NCI-H1436 (cell line): ENCODE measurements at regions not wholly inside any gene's neighbourhood (a gene's known extent, or its start where the extent isn't known, plus 50 kb on each side); places are given as distances from the start of the nearest gene placed in this dataset.

Source experiments
- DNase-seq: peaks from one replicate; lab custom pipeline; 2025; lab: John Stamatoyannopoulos, UW

DNA sequence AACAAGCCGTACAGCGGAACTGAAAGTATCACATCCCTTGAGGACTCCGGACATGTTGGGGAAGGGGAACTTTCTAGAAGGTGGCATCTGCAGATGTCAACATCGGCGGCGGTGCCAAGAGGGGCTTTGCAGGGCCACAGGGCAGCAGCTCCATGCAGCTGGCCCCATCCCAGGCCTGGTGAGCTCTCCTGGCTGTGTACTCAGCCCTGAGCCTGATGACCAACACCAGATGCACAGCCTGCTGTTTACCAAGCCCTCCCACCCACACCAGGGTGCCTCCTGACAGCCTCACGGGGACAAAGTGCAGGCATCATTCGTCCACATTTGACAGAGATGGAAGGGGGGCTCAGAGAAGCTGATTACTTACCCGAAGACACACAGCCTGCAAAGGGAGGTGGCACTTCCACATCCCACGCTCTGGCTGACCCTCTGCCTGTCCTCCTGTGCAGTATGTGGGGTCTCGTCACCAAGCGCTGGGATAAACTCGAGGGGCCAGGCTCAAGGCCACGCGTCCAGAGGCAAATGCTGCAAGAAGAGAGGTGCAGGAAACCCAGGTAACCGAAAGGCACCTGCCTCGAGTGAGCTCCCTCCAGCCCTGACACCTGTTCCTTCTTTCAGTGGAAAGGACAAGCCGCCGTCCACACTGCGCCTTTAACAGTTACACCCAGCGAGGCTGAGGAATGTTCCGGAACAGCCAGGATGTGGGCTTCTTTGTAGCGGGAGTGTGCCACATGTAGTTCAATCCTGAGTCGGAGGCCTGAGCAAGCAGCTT, 69.0 kb upstream of the ASAP2 start:
- DNase-seq: no peak

DNA sequence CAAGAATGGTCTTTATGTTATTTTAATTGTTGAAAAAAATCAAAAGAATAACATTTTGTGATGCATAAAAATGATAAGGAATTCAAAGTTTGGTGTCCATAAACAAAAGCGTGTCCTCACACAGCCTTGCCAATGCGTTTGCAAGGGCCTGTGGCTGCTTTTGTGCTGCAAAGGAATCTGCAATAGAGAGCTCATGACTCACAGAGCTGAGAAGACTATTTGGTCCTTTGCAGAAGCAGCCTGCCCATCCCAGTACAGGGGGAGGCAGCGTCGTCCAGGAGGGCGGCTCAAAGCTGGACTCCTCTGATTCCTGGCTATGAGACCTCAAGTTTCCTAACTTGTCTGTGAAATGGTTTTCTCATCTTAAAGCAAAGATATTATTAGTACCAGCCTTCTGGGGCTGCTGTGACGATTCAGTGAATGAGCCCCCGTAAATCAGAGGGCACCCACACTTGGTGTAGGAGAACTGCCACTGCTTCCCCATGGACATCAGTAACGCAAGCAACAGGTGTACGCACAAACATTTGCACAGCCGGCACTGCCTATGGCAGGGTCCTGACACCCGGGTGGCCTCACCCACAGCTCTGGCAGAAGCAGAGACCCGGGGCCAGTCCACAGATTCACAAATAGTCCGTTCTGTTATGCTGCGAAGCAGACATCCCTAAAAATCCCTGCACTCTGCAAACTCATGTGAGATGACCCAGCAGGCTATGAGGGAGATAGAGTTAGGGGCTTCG, 70.6 kb upstream of the ASAP2 start:
- DNase-seq: no peak

DNA sequence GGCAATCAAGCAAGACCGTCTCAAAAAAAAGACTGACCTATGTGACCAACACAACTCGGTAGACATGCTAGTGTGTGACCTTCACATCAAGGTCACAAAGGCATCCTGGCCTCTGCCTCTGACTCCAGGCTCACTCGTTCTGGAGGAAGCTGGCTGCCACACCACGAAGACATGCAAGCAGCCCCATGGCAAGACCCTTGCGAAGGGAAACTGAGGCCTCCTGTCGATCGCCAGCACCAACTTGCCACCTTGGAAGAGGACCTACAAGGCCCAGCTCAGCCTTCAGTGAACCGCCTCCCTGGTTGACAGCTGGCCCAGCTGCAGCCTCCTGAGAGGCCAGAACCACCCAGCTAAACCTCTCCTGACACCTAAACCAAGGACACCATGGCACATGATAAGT, 79.3 kb upstream of the ASAP2 start:
- no peak for DNase-seq

DNA sequence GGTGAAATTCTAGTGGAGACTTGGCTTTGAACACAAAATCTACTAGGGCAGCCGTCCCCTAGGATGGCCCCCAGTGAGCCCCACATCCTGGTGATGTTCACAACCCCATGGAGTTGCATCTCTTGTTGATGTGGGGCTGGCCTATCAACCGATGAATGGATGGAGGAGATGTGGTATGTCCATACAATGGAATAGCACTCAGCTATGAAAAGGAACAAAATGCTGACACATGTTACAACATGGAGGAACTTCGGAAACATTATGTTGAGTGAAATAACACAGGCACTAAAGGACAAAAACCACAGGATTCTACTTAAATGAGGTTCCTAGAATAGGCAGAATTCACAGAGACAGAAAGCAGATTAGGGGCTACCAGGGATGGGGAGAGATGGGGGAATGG, 80.1 kb upstream of the ASAP2 start:
- DNase-seq: no peak

DNA sequence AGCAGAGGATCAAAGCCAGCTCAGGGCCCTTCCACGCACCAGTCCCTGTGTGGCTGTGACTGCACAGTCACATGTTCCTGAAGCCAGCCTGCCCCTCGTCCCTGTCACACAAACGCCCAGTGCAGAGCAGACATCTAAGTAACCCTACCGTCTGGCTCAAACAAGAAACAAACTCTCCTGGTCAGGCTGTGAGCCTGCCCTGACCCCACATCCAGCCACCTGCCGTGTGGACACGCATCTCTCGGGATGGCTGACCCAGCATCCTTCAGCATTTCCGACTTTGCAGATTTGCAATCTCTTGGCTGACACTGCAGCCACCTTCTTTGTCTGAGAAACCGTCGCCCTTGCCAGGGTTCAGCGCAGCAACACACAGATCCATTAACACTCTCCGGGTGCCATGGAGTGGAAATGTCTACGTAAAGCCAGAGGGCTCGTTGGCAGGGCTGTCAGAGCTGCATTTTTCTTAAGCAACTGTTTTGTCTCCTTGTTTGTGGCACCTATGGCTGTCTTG, 82.3 kb upstream of the ASAP2 start:
- DNase-seq: no peak

DNA sequence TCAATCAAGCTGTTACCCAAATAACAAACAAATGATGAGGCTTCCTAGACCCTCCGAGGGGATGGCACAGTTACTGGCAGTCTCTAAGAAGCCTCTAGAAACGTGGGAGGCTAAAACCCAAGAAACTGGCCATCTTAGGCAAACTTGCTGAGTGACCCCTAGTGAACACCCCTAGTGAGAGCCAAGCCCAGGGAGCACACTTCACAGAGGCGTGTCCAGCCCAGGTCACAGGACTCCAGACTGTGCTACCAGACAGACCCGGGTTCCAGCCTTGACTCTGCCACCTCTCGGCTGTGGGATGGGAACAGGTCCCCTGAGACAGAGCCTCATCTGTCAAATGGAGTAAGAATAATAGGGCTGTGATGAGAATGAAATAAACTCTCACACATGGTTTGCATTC, 83.5 kb upstream of the ASAP2 start:
- no peak for DNase-seq

DNA sequence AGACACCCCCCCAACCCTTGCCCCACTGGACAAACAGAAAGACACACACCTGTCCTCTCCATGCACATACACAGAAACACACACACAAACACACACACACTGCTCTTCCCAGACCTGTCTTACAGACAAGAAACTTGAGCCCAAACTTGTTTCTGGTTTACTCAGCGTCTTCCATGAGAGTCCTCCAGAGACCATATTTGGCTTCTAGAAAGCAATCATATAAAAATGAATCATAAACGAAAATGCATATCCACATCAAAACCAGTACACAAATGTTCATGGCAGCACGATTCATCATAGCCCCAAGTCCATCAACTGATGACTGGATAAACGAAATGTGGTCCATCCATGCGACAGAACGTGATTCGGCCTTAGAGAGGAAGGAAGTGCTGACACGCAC, 84.2 kb upstream of the ASAP2 start:
- no peak for DNase-seq

DNA sequence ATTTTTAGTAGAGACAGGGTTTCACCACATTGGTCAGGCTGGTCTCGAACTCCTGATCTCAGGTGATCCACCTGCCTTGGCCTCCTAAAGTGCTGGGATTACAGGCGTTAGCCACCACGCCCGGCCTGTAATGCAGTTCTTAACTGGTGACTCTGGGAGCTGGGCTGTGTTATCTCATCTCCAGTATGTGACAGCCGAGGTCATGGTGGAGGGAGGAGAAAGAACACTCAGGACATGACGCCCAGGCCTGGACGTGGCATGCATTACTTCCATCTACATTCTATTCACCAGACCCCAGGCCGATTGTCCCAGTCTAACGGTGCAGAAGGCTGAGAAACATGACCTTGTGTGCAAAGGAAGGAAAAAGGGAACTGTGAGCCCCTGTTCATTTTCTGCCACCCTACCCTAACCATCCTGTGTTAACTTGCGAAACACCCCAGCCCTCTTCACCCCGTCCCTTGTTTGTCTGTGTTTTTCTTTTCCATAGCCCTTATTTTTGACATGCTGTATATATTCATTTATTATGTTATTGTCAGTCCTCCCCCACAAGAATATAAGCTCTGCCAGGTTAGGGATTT, 88.1 kb upstream of the ASAP2 start:
- no peak for DNase-seq

DNA sequence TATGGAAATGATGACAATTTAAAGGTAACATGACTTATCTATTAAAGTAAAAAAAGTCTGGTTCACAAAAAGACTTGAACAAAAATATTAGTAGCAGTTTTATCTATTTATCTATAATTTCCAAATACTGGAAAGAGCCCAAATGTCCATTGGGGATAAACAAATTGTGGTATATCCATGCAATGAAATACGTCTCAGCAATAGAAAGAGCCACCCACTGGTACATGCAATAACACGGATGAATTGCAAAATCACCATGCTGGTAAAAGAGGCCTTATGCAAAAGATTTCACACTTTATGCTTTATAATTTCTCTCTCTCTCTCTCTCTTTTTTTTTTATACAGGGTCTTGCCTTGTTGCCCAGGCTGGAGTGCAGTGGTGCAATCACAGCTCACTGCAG, 91.4 kb upstream of the ASAP2 start:
- no peak for DNase-seq

DNA sequence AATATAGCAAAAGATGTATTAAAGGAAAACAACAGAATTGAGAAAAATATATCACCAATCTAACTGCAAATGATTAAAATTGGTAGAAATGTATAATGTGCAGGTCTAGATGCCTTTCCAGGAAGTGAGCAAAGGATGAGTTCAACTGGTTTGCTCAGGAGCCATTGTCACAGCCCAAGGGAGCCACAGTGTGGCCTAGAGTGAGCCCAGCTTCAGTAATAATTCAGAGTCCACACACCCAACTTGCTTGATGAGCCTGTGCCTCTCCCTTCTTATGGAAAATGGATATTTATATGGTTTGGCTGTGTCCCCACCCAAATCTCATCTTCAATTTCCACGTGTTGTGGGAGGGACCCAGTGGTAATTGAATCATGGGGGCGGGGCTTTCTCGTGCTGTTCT, 92.2 kb upstream of the ASAP2 start:
- DNase-seq: no peak

DNA sequence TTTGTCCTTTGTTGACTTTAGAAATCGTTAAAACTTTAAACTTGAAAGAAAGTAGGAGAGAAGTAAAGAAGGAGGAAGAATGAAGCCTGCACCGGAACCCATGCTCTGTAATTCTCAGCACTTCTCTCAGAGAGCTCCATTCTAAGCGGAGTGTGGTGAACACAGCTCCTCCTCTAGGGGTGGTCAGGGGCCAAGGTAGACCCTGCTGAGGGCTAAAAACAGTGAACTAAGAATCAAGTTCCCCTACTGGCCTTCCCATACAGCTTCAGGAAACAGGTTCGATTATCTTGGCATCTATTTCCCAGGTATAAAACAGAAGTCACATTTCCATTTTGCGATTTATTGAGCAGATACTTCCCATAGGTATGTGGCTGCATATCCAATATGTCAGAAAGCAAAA, 92.7 kb upstream of the ASAP2 start:
- no peak for DNase-seq

DNA sequence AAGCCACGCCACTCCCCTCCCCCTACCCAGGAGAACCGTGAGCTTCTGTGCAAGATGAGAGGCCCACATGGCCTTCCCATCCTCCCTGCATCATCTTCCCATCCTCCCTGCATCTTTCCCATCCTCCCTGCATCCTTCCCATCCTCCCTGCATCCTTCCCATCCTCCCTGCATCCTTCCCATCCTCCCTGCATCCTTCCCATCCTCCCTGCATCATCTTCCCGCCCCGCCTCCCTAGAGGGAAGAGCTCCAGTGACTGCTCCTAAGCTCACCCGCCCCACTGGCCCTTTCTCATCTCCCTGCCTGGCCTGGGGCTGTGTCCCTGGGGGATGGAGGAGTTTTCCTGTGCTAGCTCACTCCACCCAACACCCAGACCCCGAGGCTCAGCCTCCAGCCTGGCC, 93.3 kb upstream of the ASAP2 start:
- DNase-seq: no peak

DNA sequence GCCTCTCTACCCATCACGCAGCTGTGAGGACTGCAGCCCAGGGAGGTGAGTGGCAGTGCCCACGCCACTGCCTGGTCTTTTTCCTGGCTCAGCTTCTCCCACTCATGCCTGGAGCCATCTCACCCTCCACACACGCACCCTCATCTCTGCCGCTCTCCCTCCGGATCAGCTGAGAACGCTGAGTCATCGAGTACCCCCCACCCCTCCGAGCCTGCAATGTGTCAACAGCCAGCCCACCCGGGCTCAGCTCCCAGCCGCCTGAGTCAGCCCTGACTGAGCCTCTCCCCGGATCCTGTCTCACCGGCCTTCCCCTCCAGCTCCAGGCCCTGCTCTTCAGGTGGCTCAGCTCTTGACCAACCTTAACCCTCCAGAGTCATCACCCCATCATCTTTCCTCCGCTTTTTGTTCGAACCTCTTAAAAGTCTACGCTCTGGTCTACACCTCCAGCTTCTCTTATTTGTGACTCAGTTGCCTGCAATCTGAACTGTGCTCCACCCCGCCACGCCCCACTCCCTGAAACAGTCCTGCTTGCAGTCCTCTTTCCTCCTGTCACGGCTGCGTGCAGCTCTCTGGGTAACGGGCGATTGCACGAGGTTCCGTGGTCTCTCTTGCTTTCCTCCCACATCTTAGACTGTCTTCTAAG, 94.4 kb upstream of the ASAP2 start:
- no peak for DNase-seq

DNA sequence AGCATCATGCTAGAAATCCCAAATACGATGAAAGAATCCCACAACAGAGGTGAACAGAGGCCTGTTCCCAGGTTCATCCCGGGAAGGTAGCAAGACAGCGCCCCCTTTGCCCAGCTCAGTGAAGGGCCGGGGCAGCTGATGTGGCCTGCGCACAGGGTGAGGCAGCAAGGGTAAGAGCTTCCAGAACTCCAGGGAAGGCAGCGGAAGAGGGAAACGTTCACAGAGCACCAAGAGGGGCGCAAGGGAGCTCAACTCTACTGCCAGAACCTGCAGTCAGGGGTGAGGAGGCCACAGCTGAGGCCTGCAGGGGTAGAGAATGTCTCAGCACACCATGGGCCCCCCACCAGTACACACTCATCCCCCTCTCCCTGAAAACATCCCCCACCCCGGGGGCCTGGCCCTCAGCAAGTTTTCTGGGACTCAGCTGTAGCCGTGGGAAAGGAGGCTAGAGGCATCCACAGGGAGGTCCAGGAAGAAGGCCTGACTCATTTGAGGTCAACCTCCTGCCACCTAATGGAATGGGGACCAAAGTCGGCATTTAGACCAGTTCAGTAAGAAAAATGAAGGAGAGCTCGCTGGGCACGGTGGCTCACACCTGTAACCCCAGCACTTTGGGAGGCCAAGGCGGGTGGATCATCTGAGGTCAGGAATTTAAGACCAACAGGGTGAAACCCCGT, 95.6 kb upstream of the ASAP2 start:
- no peak for DNase-seq

DNA sequence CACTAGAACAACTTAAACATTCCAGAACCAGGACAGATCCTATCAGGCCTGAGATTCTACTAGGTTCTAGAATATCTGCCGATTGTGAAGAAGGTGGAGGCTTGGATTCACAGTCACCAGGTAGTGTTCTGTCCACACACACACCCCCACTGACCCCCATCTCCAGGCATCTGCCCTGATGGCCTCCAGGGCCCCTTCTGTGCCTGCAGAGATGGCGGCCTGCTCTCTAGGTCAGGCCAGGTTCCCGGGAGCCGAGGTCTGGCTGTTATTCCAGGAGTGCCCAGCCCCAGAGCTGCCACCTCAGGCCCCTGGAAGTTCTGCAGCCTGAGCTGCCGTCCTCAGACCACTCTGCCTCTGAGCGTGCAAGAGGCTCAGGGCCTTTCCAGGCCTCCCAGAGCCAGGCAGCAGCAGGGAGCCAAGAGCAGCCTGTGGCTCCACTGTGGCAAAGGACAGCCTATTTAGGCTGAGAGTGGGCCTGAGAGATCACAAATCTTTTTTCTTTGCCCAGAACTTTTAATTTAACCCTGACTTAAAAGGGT, 96.2 kb upstream of the ASAP2 start:
- DNase-seq: no peak

DNA sequence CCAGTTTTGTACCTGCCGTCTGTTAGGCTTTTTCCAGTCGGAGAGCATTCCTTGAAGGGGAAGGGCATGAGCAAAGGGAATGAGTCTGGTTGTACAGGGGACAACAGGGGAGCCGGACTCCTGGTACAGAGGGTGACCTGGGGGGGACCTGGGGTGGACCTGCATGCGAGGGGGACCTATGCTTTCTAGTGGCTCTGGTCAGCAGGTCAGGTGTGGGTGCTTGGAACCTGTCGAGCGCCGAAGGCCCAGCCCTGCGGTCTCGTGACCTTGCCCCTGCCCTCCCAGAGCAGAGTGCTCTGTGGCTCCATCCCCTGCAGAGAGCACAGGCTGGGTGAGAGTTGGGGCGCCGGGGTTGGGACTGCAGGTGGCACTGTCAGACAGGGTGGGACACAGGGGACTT, 96.7 kb upstream of the ASAP2 start:
- DNase-seq: no peak

DNA sequence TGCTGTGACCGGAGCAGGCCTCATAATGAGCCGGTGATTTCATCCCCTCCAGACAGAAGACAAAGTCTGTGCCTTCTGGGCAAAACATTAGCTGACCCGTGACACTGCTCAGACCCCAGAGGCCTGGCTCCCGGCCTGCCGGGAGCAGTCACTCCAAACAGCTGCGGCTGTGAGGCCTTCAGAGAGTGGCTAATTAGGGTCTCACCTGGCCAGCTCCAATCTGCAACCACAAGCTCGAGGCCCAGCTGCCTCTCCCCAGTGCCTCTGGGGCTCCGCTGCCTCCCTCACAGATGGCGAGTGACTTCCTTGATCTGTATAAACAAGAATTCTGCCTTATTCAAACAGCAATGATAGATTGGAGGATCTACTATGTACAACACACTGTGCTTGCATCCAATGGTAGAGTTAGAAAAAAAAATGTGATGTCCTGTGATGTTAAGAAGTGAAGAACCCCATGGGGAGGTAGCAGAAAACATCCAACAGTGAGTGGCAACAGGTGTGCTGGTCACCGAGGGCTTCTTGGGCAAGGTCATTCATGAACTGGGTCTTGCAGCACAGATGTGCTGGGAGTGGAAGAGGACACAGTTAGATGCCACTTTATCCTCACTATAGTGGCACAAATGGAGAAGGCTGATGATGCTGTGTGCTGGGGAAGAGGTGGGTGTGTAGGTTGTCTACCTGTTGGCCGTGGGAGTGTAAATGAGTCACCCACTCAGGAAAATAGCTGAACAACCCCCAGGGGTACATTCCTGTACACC, 98.2 kb upstream of the ASAP2 start:
- peak; percentile 29 for DNase-seq

DNA sequence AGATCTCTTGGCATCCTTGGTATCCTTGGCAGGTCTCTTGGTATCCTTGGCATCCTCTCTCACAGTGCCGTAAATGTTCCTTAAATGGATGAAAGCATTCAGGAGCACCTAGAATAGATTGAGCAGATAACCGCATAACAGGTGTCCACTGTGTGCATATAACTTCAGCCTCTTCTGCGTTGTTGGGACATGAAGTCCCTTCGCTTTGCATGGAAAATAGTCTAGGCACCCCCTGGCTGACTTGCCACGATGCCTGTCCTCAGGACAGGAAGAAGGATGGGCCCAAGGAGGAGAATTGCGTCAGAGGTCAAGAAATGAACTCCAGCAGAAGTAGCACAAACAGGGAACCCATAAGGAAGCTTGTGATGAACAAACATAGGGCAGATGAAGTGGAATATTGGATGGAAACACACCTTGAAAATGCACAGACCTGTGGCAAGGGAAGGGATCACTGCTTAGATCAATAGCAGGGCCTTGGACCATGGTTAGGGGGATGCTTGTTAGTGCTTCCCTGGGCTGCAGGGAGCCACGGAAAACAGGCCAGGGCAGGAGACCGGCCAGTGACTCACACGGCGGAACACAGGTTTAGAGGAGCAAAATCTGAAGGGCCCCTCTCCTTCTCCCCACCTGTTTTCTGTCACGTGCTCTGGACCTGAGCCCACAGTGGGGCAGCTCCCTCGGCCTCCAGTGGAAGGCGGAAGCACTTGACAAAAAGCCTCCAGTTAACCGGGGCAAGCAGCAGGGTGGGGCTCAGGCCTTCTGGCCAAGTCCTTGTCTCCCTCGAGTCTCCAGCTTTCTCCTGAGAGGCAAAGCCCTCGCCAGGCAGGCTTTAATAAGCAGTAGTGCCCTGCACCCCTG, 99.2 kb upstream of the ASAP2 start:
- no peak for DNase-seq

DNA sequence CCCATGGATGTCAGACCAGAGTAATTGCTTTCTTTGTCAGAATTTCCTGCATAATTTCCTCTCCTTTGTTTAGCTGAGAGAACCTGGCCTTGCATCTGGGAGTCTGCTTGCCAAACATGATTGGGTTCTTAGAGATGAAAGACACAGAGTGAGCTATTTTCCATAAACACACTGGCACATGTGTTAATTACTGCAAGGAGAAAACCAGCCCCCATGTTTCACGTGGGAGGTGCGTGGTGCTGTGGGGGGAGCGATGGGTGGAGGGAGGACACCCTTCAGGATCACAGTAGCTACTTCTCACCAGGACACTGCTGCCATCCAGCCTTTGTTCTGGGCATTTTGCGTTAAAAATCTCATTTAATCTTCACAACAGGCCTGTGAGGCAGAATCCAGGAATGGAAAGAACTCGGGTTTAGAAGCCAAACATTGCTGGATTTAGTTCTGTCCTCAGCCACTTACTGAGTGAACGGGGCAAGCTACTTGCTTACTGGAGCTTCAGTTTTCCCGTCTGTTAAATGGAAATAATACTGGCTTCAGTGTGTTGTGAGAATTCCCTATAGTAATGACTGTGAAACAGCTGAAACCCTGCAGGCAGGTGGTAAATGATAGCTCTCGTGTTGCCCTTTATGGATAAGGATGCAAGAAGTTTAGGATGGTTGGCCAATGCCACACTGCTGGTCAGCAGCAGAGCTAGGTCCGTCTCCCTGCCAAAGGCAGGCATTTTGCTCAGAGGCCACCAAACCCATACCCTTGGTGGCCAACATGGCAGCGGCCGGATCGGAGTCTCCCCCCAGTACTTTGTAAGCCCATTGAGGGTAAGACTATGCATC, 100.1 kb upstream of the ASAP2 start:
- peak; percentile 90 for DNase-seq
